GM12878 (cell line): ENCODE measurements at regions not wholly inside any gene's neighbourhood (a gene's known extent, or its start where the extent isn't known, plus 50 kb on each side); places are given as distances from the start of the nearest gene placed in this dataset.

Experiments
- CBFB ChIP-seq: IDR thresholded peaks from 2 replicates; pipeline ENCODE4 v1.6.1; 2016; ENCODE audit warnings: antibody characterized with exemption, low read depth
- CHD2 ChIP-seq: IDR thresholded peaks from 2 replicates; pipeline ENCODE4 v1.6.1; 2011; ENCODE audit warnings: low read depth, low read length, improper control_type of control experiment, borderline replicate concordance
- NFYB ChIP-seq: IDR thresholded peaks from 2 replicates; pipeline ENCODE4 v1.6.1; 2011; ENCODE audit warnings: low read depth, mild to moderate bottlenecking, low read length, improper control_type of control experiment, moderate library complexity; ENCODE audit not compliant: insufficient read depth
- NKRF ChIP-seq: fragments of 450-650 bp; conservative IDR thresholded peaks from 2 replicates; pipeline ENCODE4 v1.6.1; 2017; ENCODE audit warnings: mild to moderate bottlenecking, moderate library complexity
- PKNOX1 ChIP-seq: fragments of 450-650 bp; IDR thresholded peaks from 2 replicates; pipeline ENCODE4 v1.6.1; 2016; ENCODE audit warnings: mild to moderate bottlenecking
- PML ChIP-seq: IDR thresholded peaks from 2 replicates; pipeline ENCODE4 v1.6.1; 2012; ENCODE audit warnings: low read length, inconsistent platforms
- POLR2A ChIP-seq: IDR thresholded peaks from 2 replicates; pipeline ENCODE4 v1.6.1; 2011; ENCODE audit warnings: low read depth, mild to moderate bottlenecking, low read length
- SUZ12 ChIP-seq: fragments of 200-600 bp; sonication (generic); IDR thresholded peaks from one replicate; pipeline ENCODE4 v1.6.1; 2018; ENCODE audit warnings: antibody characterized with exemption, mild to moderate bottlenecking; ENCODE audit not compliant: unreplicated experiment
- TARDBP ChIP-seq: IDR thresholded peaks from 2 replicates; pipeline ENCODE4 v1.6.1; 2016; ENCODE audit warnings: borderline replicate concordance
- TCF3 ChIP-seq: IDR thresholded peaks from 2 replicates; pipeline ENCODE4 v1.6.1; 2012; ENCODE audit warnings: low read depth, mild to moderate bottlenecking, low read length, borderline replicate concordance; ENCODE audit not compliant: insufficient read depth
- TF ChIP-seq, protein P1 (sequence below): IDR thresholded peaks from 2 replicates; pipeline ENCODE4 v1.6.1; 2012; ENCODE audit warnings: mild to moderate bottlenecking, low read depth, low read length

DNA sequence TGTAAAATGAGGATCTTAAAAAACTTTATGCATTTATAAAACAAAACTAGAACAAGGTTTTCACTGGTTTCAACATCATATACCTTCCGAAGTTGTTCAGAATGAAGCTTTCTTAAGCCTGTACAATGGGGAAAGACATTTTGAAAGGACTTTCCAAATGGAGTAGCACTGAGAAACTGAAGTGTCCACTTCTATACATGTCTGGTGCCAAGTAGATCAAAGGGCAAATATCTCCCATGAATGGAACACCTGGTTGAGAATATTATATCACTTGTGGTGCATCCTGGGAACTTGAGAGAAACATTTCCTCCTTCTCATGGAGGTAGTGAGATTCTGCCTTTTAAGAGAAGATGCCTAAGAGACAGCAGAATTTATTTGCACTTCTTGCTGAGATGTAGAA is 182.1 kb upstream of the ACTBL2 start:
- no peak for TF ChIP-seq PML
- TF ChIP-seq SUZ12, result no peak
- TF ChIP-seq POLR2A, result no peak
- no peak for TF ChIP-seq TARDBP
- no peak for TF ChIP-seq PKNOX1
- no peak for TF ChIP-seq CBFB
- no peak for TF ChIP-seq NKRF
- TF ChIP-seq CHD2, result no peak
- no peak for TF ChIP-seq NFYB
- no peak for TF ChIP-seq TCF3
- TF ChIP-seq, protein P1, sequence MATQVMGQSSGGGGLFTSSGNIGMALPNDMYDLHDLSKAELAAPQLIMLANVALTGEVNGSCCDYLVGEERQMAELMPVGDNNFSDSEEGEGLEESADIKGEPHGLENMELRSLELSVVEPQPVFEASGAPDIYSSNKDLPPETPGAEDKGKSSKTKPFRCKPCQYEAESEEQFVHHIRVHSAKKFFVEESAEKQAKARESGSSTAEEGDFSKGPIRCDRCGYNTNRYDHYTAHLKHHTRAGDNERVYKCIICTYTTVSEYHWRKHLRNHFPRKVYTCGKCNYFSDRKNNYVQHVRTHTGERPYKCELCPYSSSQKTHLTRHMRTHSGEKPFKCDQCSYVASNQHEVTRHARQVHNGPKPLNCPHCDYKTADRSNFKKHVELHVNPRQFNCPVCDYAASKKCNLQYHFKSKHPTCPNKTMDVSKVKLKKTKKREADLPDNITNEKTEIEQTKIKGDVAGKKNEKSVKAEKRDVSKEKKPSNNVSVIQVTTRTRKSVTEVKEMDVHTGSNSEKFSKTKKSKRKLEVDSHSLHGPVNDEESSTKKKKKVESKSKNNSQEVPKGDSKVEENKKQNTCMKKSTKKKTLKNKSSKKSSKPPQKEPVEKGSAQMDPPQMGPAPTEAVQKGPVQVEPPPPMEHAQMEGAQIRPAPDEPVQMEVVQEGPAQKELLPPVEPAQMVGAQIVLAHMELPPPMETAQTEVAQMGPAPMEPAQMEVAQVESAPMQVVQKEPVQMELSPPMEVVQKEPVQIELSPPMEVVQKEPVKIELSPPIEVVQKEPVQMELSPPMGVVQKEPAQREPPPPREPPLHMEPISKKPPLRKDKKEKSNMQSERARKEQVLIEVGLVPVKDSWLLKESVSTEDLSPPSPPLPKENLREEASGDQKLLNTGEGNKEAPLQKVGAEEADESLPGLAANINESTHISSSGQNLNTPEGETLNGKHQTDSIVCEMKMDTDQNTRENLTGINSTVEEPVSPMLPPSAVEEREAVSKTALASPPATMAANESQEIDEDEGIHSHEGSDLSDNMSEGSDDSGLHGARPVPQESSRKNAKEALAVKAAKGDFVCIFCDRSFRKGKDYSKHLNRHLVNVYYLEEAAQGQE, result no peak
